GM13976 (cell line): ENCODE measurements at regions not wholly inside any gene's neighbourhood (a gene's known extent, or its start where the extent isn't known, plus 50 kb on each side); places are given as distances from the start of the nearest gene placed in this dataset.

Experiments
- DNase-seq: peaks from one replicate; pipeline ENCODE4 v3.0.0; 2012; ENCODE audit warnings: low spot score
- CTCF ChIP-seq: IDR thresholded peaks from 2 replicates; pipeline ENCODE4 v1.5.1; 2012; ENCODE audit warnings: borderline replicate concordance, mild to moderate bottlenecking; ENCODE audit not compliant: insufficient read depth; ENCODE audit errors: extremely low read depth, missing control alignments, control extremely low read depth
- in situ Hi-C: fragments of 300-500 bp; cut with MboI; formaldehyde crosslinking; loops from one replicate; pipeline ENCODE4 v1.12.0; 2022; ENCODE audit warnings: low sequenced_read_pairs, mixed read lengths, inconsistent platforms; ENCODE audit not compliant: unreplicated experiment

- no peak for DNase-seq
- in situ Hi-C loops = no loop called here
- no peak for TF ChIP-seq CTCF
Observed at GRCh38 chr2:146950361-146950760, 894.5 kb upstream of the ACVR2A start.

- in situ Hi-C loops = no loop called here
- DNase-seq = no peak
Observed at GRCh38 chr2:146949400-146949799, 895.4 kb upstream of the ACVR2A start.

GRCh38 chr2:146944601-146945000, 900.2 kb upstream of the ACVR2A start:
- in situ Hi-C loops = no loop called here
- no peak for DNase-seq
- no peak for TF ChIP-seq CTCF

More at GRCh38 chr2:146949400-146949799, 895.4 kb upstream of the ACVR2A start:
- TF ChIP-seq CTCF = no peak

GRCh38 chr2:146939991-146940685, 904.7 kb upstream of the ACVR2A start:
- in situ Hi-C loops = no loop called here
- TF ChIP-seq CTCF = no peak
- DNase-seq = no peak

GRCh38 chr2:146934921-146935320, 909.9 kb upstream of the ACVR2A start:
- no peak for DNase-seq
- in situ Hi-C loops = no loop called here
- TF ChIP-seq CTCF = no peak

GRCh38 chr2:146931109-146931508, 913.7 kb upstream of the ACVR2A start:
- in situ Hi-C loops = no loop called here
- no peak for DNase-seq
- TF ChIP-seq CTCF = no peak
